HEK293 (cell line): ENCODE measurements at regions not wholly inside any gene's neighbourhood (a gene's known extent, or its start where the extent isn't known, plus 50 kb on each side); places are given as distances from the start of the nearest gene placed in this dataset.

Experiments
- CTCF ChIA-PET: fragments of 350-600 bp; formaldehyde crosslinking; extraction: SDS; loops from one replicate; lab custom pipeline; 2021; ENCODE audit warnings: antibody characterized with exemption; lab: Yijun Ruan, JAX
- POLR2A ChIA-PET: fragments of 300-600 bp; formaldehyde crosslinking; extraction: SDS; loops from one replicate; lab custom pipeline; 2020; ENCODE audit warnings: antibody characterized with exemption, inconsistent platforms; lab: Yijun Ruan, JAX
- H3K27ac ChIP-seq: fragments of 200-500 bp; sonication (Bioruptor generic); 2 replicates; pipeline ENCODE4 v1.5.1; 2014; ENCODE audit warnings: low read depth, low read length, control low read depth, inconsistent platforms; ENCODE audit errors: extremely low read depth
- H3K36me3 ChIP-seq, 2 experiments: fragments of 200-500 bp in 1 of 2; sonication (Bioruptor generic) in 1 of 2; 1 replicate in 1 of 2; 2 replicates in 1 of 2; pipeline ENCODE4 v1.5.1; 2014 to 2017; ENCODE audit warnings: inconsistent platforms in 2 of 2, low read length in 2 of 2; ENCODE audit not compliant: control insufficient read depth in 2 of 2, insufficient read depth in 1 of 2
- H3K4me1 ChIP-seq: fragments of 200-500 bp; sonication (Bioruptor generic); 2 replicates; pipeline ENCODE4 v1.5.1; 2014; ENCODE audit warnings: mild to moderate bottlenecking, low read length, inconsistent platforms; ENCODE audit not compliant: control insufficient read depth, insufficient read depth
- H3K4me3 ChIP-seq: 2 replicates; pipeline ENCODE4 v1.5.1; 2011; ENCODE audit warnings: low read depth, mild to moderate bottlenecking, control low read depth, low read length, moderate library complexity
- H3K9me3 ChIP-seq: fragments of 200-500 bp; sonication (Bioruptor generic); 2 replicates; pipeline ENCODE4 v1.5.1; 2014; ENCODE audit warnings: low read depth, low read length, inconsistent platforms; ENCODE audit not compliant: control insufficient read depth, insufficient read depth
- MYNN ChIP-seq: fragments of 450-650 bp; formaldehyde crosslinking; IDR thresholded peaks from 2 replicates; pipeline ENCODE4 v1.5.1; 2016; ENCODE audit warnings: missing biosample characterization, missing genetic modification characterization, borderline replicate concordance
- SCRT2 ChIP-seq: fragments of 450-650 bp; formaldehyde crosslinking; IDR thresholded peaks from 2 replicates; pipeline ENCODE4 v1.5.1; 2016; ENCODE audit warnings: missing biosample characterization, missing genetic modification characterization
- ZBTB1 ChIP-seq: fragments of 450-650 bp; formaldehyde crosslinking; IDR thresholded peaks from 2 replicates; pipeline ENCODE4 v1.5.1; 2016; ENCODE audit warnings: missing biosample characterization, missing genetic modification characterization
- ZEB2 ChIP-seq: fragments of 450-650 bp; formaldehyde crosslinking; IDR thresholded peaks from 2 replicates; pipeline ENCODE4 v1.5.1; 2016; ENCODE audit warnings: missing biosample characterization, missing genetic modification characterization
- ZIC2 ChIP-seq: fragments of 450-650 bp; formaldehyde crosslinking; IDR thresholded peaks from 2 replicates; pipeline ENCODE4 v1.5.1; 2016; ENCODE audit warnings: missing biosample characterization, missing genetic modification characterization
- ZNF24 ChIP-seq: fragments of 450-650 bp; formaldehyde crosslinking; IDR thresholded peaks from 2 replicates; pipeline ENCODE4 v1.5.1; 2016; ENCODE audit warnings: missing biosample characterization, missing genetic modification characterization
- ZNF302 ChIP-seq: fragments of 450-650 bp; formaldehyde crosslinking; IDR thresholded peaks from 2 replicates; pipeline ENCODE4 v1.5.1; 2016; ENCODE audit warnings: missing biosample characterization, missing genetic modification characterization, low read depth
- ZNF416 ChIP-seq: fragments of 450-650 bp; formaldehyde crosslinking; IDR thresholded peaks from 2 replicates; pipeline ENCODE4 v1.5.1; 2016; ENCODE audit warnings: missing biosample characterization, missing genetic modification characterization
- ZNF529 ChIP-seq: fragments of 450-650 bp; formaldehyde crosslinking; IDR thresholded peaks from 2 replicates; pipeline ENCODE4 v1.5.1; 2017; ENCODE audit warnings: missing genetic modification characterization, missing biosample characterization; ENCODE audit not compliant: insufficient replicate concordance
- ZNF580 ChIP-seq: fragments of 450-650 bp; formaldehyde crosslinking; IDR thresholded peaks from 2 replicates; pipeline ENCODE4 v1.5.1; 2016; ENCODE audit warnings: missing biosample characterization, missing genetic modification characterization
- ZNF623 ChIP-seq: fragments of 450-650 bp; formaldehyde crosslinking; IDR thresholded peaks from 2 replicates; pipeline ENCODE4 v1.5.1; 2016; ENCODE audit warnings: missing biosample characterization, missing genetic modification characterization
- ZNF747 ChIP-seq: fragments of 450-650 bp; formaldehyde crosslinking; IDR thresholded peaks from 2 replicates; pipeline ENCODE4 v1.5.1; 2016; ENCODE audit warnings: missing biosample characterization, missing genetic modification characterization
- ZNF843 ChIP-seq: fragments of 450-650 bp; formaldehyde crosslinking; IDR thresholded peaks from 2 replicates; pipeline ENCODE4 v1.5.1; 2016; ENCODE audit warnings: missing biosample characterization, missing genetic modification characterization
- TF ChIP-seq, protein P1 (sequence below): fragments of 450-650 bp; formaldehyde crosslinking; IDR thresholded peaks from 2 replicates; pipeline ENCODE4 v1.5.1; 2017; ENCODE audit warnings: missing biosample characterization, missing genetic modification characterization
- TF ChIP-seq, protein P2 (sequence below): fragments of 450-650 bp; formaldehyde crosslinking; IDR thresholded peaks from 2 replicates; pipeline ENCODE4 v1.5.1; 2016; ENCODE audit warnings: missing biosample characterization, missing genetic modification characterization
- TF ChIP-seq, protein P3 (sequence below): fragments of 450-650 bp; formaldehyde crosslinking; IDR thresholded peaks from 2 replicates; pipeline ENCODE4 v1.5.1; 2016; ENCODE audit warnings: missing biosample characterization, missing genetic modification characterization
- TF ChIP-seq, protein P4 (sequence below): fragments of 450-650 bp; formaldehyde crosslinking; IDR thresholded peaks from 2 replicates; pipeline ENCODE4 v1.5.1; 2016; ENCODE audit warnings: missing biosample characterization, missing genetic modification characterization
- TF ChIP-seq, protein P5 (sequence below): fragments of 450-650 bp; formaldehyde crosslinking; IDR thresholded peaks from 2 replicates; pipeline ENCODE4 v1.5.1; 2016; ENCODE audit warnings: missing biosample characterization, missing genetic modification characterization

DNA sequence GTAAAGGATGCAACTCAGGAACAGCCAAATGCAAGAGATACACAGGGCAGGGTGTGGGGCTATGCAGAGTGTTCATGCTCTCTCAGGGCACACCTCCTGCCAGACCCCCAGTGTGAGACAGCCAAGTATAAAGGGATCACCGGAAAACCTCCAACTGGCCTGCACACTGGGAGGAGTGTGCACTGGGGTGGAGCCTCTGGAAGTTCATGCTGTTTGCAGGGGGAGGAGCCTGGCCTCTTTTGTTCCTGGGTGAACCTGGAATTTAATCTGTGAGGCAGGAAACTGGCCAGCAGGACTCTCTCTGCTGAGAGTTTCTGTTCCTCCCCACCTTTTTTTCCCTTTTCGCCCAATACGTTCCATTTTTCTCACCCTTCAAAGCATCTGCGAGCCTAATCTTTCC is 204.1 kb downstream of the WNT5A start:
- Histone ChIP-seq H3K9me3 (no peaks in the 10 kb centered on the region), H3K27ac (no peak overlapping the region), H3K4me1 (no peaks in the 10 kb centered on the region), H3K36me3 (no peaks in the 10 kb centered on the region), H3K4me3 (no peak overlapping the region)
- ChIA-PET CTCF (no interaction called here), POLR2A (no interaction called here)
- peak; percentile 74 for TF ChIP-seq ZIC2 (tag by site-specific recombination)
- no peak for TF ChIP-seq ZNF623 (tag by site-specific recombination)

DNA sequence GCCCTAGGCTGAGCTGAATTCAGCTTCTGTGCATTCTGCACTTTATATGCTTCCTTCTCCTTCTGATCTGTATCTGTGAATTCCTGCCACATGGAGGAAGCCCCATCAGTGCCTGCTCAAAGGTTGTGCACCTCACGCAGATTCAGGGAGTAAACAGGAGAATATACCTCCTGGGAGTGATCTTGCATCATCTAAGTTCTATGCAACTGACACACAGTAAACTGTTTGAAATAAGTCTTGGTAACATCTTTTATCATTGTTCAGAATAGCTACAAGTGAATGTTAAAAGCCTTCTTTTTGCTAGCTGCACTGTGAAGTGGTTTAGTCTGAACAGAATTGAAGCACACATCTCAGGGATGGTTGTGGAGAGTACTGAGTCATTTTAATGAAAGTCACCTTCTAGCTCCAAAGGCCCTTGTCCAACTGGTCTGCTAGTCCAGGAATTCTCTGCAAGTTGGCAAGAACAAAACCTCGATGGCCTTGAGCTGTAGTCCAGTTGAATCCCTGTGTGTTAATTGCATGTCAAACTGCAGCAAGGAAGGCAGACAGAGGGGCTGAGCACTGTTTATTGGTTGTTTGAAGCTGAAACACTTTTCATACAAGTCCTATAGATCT is 215.0 kb downstream of the WNT5A start:
- POLR2A ChIA-PET: no interaction called here
- H3K9me3 ChIP-seq: no peaks in the 10 kb centered on the region
- no peak for TF ChIP-seq ZNF747 (tag by site-specific recombination)
- no peak for TF ChIP-seq ZNF302 (tag by site-specific recombination)
- no peak for TF ChIP-seq SCRT2 (tag by site-specific recombination)
- TF ChIP-seq, protein P1, sequence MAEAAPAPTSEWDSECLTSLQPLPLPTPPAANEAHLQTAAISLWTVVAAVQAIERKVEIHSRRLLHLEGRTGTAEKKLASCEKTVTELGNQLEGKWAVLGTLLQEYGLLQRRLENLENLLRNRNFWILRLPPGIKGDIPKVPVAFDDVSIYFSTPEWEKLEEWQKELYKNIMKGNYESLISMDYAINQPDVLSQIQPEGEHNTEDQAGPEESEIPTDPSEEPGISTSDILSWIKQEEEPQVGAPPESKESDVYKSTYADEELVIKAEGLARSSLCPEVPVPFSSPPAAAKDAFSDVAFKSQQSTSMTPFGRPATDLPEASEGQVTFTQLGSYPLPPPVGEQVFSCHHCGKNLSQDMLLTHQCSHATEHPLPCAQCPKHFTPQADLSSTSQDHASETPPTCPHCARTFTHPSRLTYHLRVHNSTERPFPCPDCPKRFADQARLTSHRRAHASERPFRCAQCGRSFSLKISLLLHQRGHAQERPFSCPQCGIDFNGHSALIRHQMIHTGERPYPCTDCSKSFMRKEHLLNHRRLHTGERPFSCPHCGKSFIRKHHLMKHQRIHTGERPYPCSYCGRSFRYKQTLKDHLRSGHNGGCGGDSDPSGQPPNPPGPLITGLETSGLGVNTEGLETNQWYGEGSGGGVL (tag by site-specific recombination): no peak
- TF ChIP-seq ZNF416 (tag by site-specific recombination): no peak
- TF ChIP-seq, protein P2, sequence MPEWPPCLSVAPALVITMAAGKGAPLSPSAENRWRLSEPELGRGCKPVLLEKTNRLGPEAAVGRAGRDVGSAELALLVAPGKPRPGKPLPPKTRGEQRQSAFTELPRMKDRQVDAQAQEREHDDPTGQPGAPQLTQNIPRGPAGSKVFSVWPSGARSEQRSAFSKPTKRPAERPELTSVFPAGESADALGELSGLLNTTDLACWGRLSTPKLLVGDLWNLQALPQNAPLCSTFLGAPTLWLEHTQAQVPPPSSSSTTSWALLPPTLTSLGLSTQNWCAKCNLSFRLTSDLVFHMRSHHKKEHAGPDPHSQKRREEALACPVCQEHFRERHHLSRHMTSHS (tag by site-specific recombination): no peak
- TF ChIP-seq, protein P3, sequence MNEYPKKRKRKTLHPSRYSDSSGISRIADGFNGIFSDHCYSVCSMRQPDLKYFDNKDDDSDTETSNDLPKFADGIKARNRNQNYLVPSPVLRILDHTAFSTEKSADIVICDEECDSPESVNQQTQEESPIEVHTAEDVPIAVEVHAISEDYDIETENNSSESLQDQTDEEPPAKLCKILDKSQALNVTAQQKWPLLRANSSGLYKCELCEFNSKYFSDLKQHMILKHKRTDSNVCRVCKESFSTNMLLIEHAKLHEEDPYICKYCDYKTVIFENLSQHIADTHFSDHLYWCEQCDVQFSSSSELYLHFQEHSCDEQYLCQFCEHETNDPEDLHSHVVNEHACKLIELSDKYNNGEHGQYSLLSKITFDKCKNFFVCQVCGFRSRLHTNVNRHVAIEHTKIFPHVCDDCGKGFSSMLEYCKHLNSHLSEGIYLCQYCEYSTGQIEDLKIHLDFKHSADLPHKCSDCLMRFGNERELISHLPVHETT (tag by site-specific recombination): no peak
- TF ChIP-seq, protein P4, sequence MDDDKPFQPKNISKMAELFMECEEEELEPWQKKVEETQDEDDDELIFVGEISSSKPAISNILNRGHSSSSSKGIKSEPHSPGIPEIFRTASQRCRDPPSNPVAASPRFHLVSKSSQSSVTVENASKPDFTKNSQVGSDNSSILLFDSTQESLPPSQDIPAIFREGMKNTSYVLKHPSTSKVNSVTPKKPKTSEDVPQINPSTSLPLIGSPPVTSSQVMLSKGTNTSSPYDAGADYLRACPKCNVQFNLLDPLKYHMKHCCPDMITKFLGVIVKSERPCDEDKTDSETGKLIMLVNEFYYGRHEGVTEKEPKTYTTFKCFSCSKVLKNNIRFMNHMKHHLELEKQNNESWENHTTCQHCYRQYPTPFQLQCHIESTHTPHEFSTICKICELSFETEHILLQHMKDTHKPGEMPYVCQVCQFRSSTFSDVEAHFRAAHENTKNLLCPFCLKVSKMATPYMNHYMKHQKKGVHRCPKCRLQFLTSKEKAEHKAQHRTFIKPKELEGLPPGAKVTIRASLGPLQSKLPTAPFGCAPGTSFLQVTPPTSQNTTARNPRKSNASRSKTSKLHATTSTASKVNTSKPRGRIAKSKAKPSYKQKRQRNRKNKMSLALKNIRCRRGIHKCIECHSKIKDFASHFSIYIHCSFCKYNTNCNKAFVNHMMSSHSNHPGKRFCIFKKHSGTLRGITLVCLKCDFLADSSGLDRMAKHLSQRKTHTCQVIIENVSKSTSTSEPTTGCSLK (tag by site-specific recombination): no peak
- no peak for TF ChIP-seq MYNN (tag by site-specific recombination)
- no peak for TF ChIP-seq ZNF529 (tag by site-specific recombination)
- no peak for TF ChIP-seq ZNF580 (tag by site-specific recombination)
- TF ChIP-seq, protein P5, sequence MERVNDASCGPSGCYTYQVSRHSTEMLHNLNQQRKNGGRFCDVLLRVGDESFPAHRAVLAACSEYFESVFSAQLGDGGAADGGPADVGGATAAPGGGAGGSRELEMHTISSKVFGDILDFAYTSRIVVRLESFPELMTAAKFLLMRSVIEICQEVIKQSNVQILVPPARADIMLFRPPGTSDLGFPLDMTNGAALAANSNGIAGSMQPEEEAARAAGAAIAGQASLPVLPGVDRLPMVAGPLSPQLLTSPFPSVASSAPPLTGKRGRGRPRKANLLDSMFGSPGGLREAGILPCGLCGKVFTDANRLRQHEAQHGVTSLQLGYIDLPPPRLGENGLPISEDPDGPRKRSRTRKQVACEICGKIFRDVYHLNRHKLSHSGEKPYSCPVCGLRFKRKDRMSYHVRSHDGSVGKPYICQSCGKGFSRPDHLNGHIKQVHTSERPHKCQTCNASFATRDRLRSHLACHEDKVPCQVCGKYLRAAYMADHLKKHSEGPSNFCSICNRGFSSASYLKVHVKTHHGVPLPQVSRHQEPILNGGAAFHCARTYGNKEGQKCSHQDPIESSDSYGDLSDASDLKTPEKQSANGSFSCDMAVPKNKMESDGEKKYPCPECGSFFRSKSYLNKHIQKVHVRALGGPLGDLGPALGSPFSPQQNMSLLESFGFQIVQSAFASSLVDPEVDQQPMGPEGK (tag by site-specific recombination): no peak
- TF ChIP-seq ZNF24 (tag by site-specific recombination): no peak
- TF ChIP-seq ZNF843 (tag by site-specific recombination): no peak
- no peak for TF ChIP-seq ZBTB1 (tag by site-specific recombination)
- no peak for TF ChIP-seq ZEB2
- no peak overlapping the region for H3K27ac ChIP-seq
- CTCF ChIA-PET: interaction anchor here (0.6 kb wide), 1 partner anchor 216 kb away, joined by 3 read pairs; no protein-coding TSS in a partner anchor
- no peaks in the 10 kb centered on the region for H3K4me1 ChIP-seq
- no peak overlapping the region for H3K4me3 ChIP-seq
- no peaks in the 10 kb centered on the region for H3K36me3 ChIP-seq
